ENCODE measurements at regions not wholly inside any gene's neighbourhood (a gene's known extent, or its start where the extent isn't known, plus 50 kb on each side); places are given as distances from the start of the nearest gene placed in this dataset.
"Not testable (repeated sequence)": the region's sequence is repeated elsewhere in the genome, so short reads cannot be mapped to it uniquely, and the experiment has no call there.

DNA sequence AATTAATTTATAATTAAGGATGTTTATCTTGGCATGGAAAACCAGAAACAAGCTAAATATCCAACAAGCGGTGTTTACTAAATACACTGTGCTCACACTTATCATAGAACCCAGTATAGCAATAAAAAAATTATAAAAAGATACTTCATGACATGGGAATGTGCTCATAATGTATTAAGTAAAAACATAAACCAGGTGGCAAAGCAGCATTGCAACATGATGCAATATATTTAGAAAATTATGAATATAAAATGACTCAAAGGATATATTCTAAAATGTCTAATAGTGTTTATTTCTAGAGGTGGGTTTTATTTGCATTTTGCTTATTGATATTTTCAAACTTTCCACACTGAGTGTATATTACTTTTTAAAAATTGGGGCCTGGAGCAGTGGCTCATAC lies 84.4 kb upstream of the ATL2 start:
- no peaks in the 10 kb centered on the region for H4K20me1 ChIP-seq (ENCODE audit: insufficient read depth, low read length, poor library complexity, severe bottlenecking)
- H3K9ac ChIP-seq (ENCODE audit: low read depth, low read length, poor library complexity, severe bottlenecking) = no peak overlapping the region
- TF ChIP-seq, protein P1, sequence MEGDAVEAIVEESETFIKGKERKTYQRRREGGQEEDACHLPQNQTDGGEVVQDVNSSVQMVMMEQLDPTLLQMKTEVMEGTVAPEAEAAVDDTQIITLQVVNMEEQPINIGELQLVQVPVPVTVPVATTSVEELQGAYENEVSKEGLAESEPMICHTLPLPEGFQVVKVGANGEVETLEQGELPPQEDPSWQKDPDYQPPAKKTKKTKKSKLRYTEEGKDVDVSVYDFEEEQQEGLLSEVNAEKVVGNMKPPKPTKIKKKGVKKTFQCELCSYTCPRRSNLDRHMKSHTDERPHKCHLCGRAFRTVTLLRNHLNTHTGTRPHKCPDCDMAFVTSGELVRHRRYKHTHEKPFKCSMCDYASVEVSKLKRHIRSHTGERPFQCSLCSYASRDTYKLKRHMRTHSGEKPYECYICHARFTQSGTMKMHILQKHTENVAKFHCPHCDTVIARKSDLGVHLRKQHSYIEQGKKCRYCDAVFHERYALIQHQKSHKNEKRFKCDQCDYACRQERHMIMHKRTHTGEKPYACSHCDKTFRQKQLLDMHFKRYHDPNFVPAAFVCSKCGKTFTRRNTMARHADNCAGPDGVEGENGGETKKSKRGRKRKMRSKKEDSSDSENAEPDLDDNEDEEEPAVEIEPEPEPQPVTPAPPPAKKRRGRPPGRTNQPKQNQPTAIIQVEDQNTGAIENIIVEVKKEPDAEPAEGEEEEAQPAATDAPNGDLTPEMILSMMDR (conservative IDR thresholded peaks at IDR 0.05; ENCODE audit: low read length) = no peak
- TF ChIP-seq EZH2phosphoT487 (IDR thresholded peaks at IDR 0.05; ENCODE audit: borderline replicate concordance) = no peak
- H3K27me3 ChIP-seq (ENCODE audit: insufficient read depth, low read length, poor library complexity, severe bottlenecking) = no peaks in the 10 kb centered on the region
- H3K9me2 ChIP-seq (replicated peaks; ENCODE audit: low read depth, low read length) = no peaks in the 10 kb centered on the region
- no peak overlapping the region for H2AFZ ChIP-seq (ENCODE audit: low read length)
- H3K4me3 ChIP-seq (ENCODE audit: low read length, poor library complexity, severe bottlenecking) = no peak overlapping the region
- H3F3A ChIP-seq (ENCODE audit: low read depth) = no peaks in the 10 kb centered on the region
- H3K4me2 ChIP-seq (ENCODE audit: low read depth, low read length, poor library complexity, severe bottlenecking) = no peak overlapping the region
- no peaks in the 10 kb centered on the region for H3K9me3 ChIP-seq (ENCODE audit: insufficient read depth, low read depth, low read length)
- no peaks in the 10 kb centered on the region for H3K36me3 ChIP-seq (ENCODE audit: insufficient read depth, low read length)
- H3K4me1 ChIP-seq (ENCODE audit: insufficient read depth, low read length, poor library complexity, severe bottlenecking) = no peaks in the 10 kb centered on the region
- no peaks in the 10 kb centered on the region for H3K79me2 ChIP-seq (ENCODE audit: insufficient read depth, low read length)

DNA sequence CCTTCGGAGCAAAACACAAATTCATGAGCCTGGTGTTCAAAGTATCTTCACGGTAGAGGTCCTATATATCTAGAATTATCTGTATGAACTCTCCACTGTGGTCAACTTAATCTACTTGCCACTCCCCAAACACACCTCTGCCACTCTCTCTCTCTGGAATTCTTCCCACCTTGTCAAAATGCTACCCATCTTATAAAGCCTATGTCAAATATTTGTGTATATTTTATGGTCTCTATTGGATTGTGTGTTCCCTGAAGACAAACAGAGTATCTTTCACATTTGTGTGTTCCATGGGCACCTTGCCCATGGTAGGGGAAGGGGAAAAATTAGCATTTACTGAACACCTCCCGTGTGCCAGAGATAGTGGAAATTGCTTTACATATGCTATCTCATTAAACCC lies 83.2 kb upstream of the ATL2 start:
- no peaks in the 10 kb centered on the region for H4K20me1 ChIP-seq (ENCODE audit: insufficient read depth, low read length, poor library complexity, severe bottlenecking)
- no peaks in the 10 kb centered on the region for H3K9me2 ChIP-seq (replicated peaks; ENCODE audit: low read depth, low read length)
- no peaks in the 10 kb centered on the region for H3K9me3 ChIP-seq (ENCODE audit: insufficient read depth, low read depth, low read length)
- H3K9ac ChIP-seq (ENCODE audit: low read depth, low read length, poor library complexity, severe bottlenecking) = no peak overlapping the region
- TF ChIP-seq, protein P1 (conservative IDR thresholded peaks at IDR 0.05; ENCODE audit: low read length) = no peak
- no peak for TF ChIP-seq EZH2phosphoT487 (IDR thresholded peaks at IDR 0.05; ENCODE audit: borderline replicate concordance)
- H3K4me2 ChIP-seq (ENCODE audit: low read depth, low read length, poor library complexity, severe bottlenecking) = no peak overlapping the region
- no peaks in the 10 kb centered on the region for H3K79me2 ChIP-seq (ENCODE audit: insufficient read depth, low read length)
- H3K4me1 ChIP-seq (ENCODE audit: insufficient read depth, low read length, poor library complexity, severe bottlenecking) = no peaks in the 10 kb centered on the region
- H3K4me3 ChIP-seq (ENCODE audit: low read length, poor library complexity, severe bottlenecking) = no peak overlapping the region
- no peak overlapping the region for H2AFZ ChIP-seq (ENCODE audit: low read length)
- no peaks in the 10 kb centered on the region for H3K27me3 ChIP-seq (ENCODE audit: insufficient read depth, low read length, poor library complexity, severe bottlenecking)
- H3K36me3 ChIP-seq (ENCODE audit: insufficient read depth, low read length) = no peaks in the 10 kb centered on the region
- H3F3A ChIP-seq (ENCODE audit: low read depth) = no peaks in the 10 kb centered on the region

DNA sequence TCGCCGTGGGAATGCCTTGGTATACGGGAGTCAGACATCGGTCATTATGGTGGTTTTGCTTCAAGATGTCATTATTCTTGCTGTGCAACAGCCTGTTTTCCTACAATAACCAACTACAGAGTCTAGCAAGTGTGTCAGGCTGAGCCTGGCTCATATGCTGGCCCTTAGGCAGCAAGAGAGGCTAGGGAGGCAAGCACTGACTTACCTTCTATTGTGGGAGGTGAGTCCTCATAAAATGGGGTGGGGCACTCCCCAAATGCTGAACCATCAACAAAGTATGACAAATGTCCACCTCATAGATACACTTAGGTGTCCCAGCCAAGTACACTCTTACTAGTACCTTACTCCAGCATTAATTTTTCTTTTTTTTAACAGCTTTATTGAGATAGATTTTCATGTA lies 77.0 kb upstream of the ATL2 start:
- Histone ChIP-seq H3K9ac (ENCODE audit: low read depth, low read length, poor library complexity, severe bottlenecking) (no peak overlapping the region), H3K27me3 (ENCODE audit: insufficient read depth, low read length, poor library complexity, severe bottlenecking) (no peaks in the 10 kb centered on the region), H3K9me2 (replicated peaks; ENCODE audit: low read depth, low read length) (no peaks in the 10 kb centered on the region), H3K9me3 (ENCODE audit: insufficient read depth, low read depth, low read length) (no peaks in the 10 kb centered on the region), H3K4me2 (ENCODE audit: low read depth, low read length, poor library complexity, severe bottlenecking) (no peak overlapping the region), H3K79me2 (ENCODE audit: insufficient read depth, low read length) (no peaks in the 10 kb centered on the region), H3K36me3 (ENCODE audit: insufficient read depth, low read length) (no peaks in the 10 kb centered on the region), H3F3A (ENCODE audit: low read depth) (no peaks in the 10 kb centered on the region), H2AFZ (ENCODE audit: low read length) (no peak overlapping the region), H3K4me3 (ENCODE audit: low read length, poor library complexity, severe bottlenecking) (no peak overlapping the region), H3K4me1 (ENCODE audit: insufficient read depth, low read length, poor library complexity, severe bottlenecking) (no peaks in the 10 kb centered on the region), H4K20me1 (ENCODE audit: insufficient read depth, low read length, poor library complexity, severe bottlenecking) (no peaks in the 10 kb centered on the region)
- no peak for TF ChIP-seq EZH2phosphoT487 (IDR thresholded peaks at IDR 0.05; ENCODE audit: borderline replicate concordance)
- TF ChIP-seq, protein P1 (conservative IDR thresholded peaks at IDR 0.05; ENCODE audit: low read length) = no peak

DNA sequence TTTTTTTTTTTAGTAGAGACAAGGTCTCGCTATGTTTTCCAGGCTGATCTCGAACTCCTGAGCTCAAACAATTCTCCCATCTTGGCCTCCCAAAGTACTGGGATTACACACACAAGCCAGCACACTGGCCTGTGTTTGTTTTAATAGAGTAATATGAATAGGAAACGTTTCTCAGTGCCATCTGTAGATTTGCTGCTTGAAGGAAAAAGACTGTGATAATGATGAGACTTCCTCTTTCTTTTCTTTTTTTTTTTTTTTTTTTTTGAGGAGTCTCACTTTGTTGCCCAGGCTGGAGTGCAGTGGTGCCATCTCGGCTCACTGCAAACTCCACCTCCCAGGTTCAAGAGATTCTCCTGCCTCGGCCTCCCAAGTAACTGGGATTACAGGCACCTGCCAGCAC lies 74.7 kb upstream of the ATL2 start:
- H3K4me1 ChIP-seq (ENCODE audit: insufficient read depth, low read length, poor library complexity, severe bottlenecking); H3K79me2 ChIP-seq (ENCODE audit: insufficient read depth, low read length); H3K36me3 ChIP-seq (ENCODE audit: insufficient read depth, low read length); H3K27me3 ChIP-seq (ENCODE audit: insufficient read depth, low read length, poor library complexity, severe bottlenecking); H4K20me1 ChIP-seq (ENCODE audit: insufficient read depth, low read length, poor library complexity, severe bottlenecking); H3K9me3 ChIP-seq (ENCODE audit: insufficient read depth, low read depth, low read length); H3K4me2 ChIP-seq (ENCODE audit: low read depth, low read length, poor library complexity, severe bottlenecking); H3K9me2 ChIP-seq (replicated peaks; ENCODE audit: low read depth, low read length); H3K9ac ChIP-seq (ENCODE audit: low read depth, low read length, poor library complexity, severe bottlenecking); H2AFZ ChIP-seq (ENCODE audit: low read length); H3F3A ChIP-seq (ENCODE audit: low read depth); H3K4me3 ChIP-seq (ENCODE audit: low read length, poor library complexity, severe bottlenecking): not testable (repeated sequence)
